ENCODE measurements at regions not wholly inside any gene's neighbourhood (a gene's known extent, or its start where the extent isn't known, plus 50 kb on each side); places are given as distances from the start of the nearest gene placed in this dataset.
"Not testable (repeated sequence)": the region's sequence is repeated elsewhere in the genome, so short reads cannot be mapped to it uniquely, and the experiment has no call there.

- Histone ChIP-seq H3K9me3 (no peaks in the 10 kb centered on the region), H3K4me3 (no peak overlapping the region), H3K4me1 (no peaks in the 10 kb centered on the region), H3K27ac (no peak overlapping the region), H3K36me3 (no peaks in the 10 kb centered on the region), H3K27me3 (no peaks in the 10 kb centered on the region)
- DNase-seq (ENCODE audit: low spot score) = no peak
- TF ChIP-seq CTCF (IDR thresholded peaks at IDR 0.05) = no peak
Measured at GRCh38 chr5:40233268-40233667, 446.4 kb upstream of the PTGER4 start.

- H3K4me1 ChIP-seq = no peaks in the 10 kb centered on the region
- no peak for DNase-seq (ENCODE audit: low spot score)
- H3K9me3 ChIP-seq = no peaks in the 10 kb centered on the region
- H3K27me3 ChIP-seq = no peaks in the 10 kb centered on the region
- no peak overlapping the region for H3K27ac ChIP-seq
- no peaks in the 10 kb centered on the region for H3K36me3 ChIP-seq
- no peak overlapping the region for H3K4me3 ChIP-seq
- no peak for TF ChIP-seq CTCF (IDR thresholded peaks at IDR 0.05)
Measured at GRCh38 chr5:40227931-40228330, 451.8 kb upstream of the PTGER4 start.

GRCh38 chr5:40227366-40227765 lies 452.3 kb upstream of the PTGER4 start:
- Histone ChIP-seq H3K36me3 (no peaks in the 10 kb centered on the region), H3K9me3 (no peaks in the 10 kb centered on the region), H3K27ac (no peak overlapping the region), H3K4me1 (no peaks in the 10 kb centered on the region), H3K4me3 (no peak overlapping the region), H3K27me3 (no peaks in the 10 kb centered on the region)
- no peak for TF ChIP-seq CTCF (IDR thresholded peaks at IDR 0.05)
- DNase-seq (ENCODE audit: low spot score) = no peak

- Histone ChIP-seq H3K27ac (no peak overlapping the region), H3K36me3 (no peaks in the 10 kb centered on the region), H3K4me3 (no peak overlapping the region), H3K4me1 (no peaks in the 10 kb centered on the region), H3K9me3 (no peaks in the 10 kb centered on the region), H3K27me3 (no peaks in the 10 kb centered on the region)
- DNase-seq (ENCODE audit: low spot score) = no peak
- no peak for TF ChIP-seq CTCF (IDR thresholded peaks at IDR 0.05)
Measured at GRCh38 chr5:40226906-40227305, 452.8 kb upstream of the PTGER4 start.

GRCh38 chr5:40225147-40225546 lies 454.6 kb upstream of the PTGER4 start:
- not testable (repeated sequence) for H3K27me3 ChIP-seq; H3K9me3 ChIP-seq; H3K36me3 ChIP-seq; H3K4me3 ChIP-seq; DNase-seq (ENCODE audit: low spot score); H3K4me1 ChIP-seq; H3K27ac ChIP-seq

- Histone ChIP-seq H3K9me3 (no peaks in the 10 kb centered on the region), H3K4me3 (no peak overlapping the region), H3K4me1 (no peaks in the 10 kb centered on the region), H3K36me3 (no peaks in the 10 kb centered on the region), H3K27me3 (no peaks in the 10 kb centered on the region), H3K27ac (no peak overlapping the region)
- DNase-seq (ENCODE audit: low spot score) = no peak
- no peak for TF ChIP-seq CTCF (IDR thresholded peaks at IDR 0.05)
Measured at GRCh38 chr5:40224421-40224820, 455.3 kb upstream of the PTGER4 start.

Measured in right atrium auricular region (tissue), 2 donors.